ENCODE measurements at regions not wholly inside any gene's neighbourhood (a gene's known extent, or its start where the extent isn't known, plus 50 kb on each side); places are given as distances from the start of the nearest gene placed in this dataset.
"Not testable (repeated sequence)": the region's sequence is repeated elsewhere in the genome, so short reads cannot be mapped to it uniquely, and the experiment has no call there.

- H3K36me3 Mint-ChIP-seq (ENCODE audit: unreplicated experiment) = no peaks in the 10 kb centered on the region
- no peak for DNase-seq (ENCODE audit: extremely low spot score, unreplicated experiment)
- H3K4me3 Mint-ChIP-seq (ENCODE audit: unreplicated experiment) = no peak overlapping the region
- TF ChIP-seq, protein P1, sequence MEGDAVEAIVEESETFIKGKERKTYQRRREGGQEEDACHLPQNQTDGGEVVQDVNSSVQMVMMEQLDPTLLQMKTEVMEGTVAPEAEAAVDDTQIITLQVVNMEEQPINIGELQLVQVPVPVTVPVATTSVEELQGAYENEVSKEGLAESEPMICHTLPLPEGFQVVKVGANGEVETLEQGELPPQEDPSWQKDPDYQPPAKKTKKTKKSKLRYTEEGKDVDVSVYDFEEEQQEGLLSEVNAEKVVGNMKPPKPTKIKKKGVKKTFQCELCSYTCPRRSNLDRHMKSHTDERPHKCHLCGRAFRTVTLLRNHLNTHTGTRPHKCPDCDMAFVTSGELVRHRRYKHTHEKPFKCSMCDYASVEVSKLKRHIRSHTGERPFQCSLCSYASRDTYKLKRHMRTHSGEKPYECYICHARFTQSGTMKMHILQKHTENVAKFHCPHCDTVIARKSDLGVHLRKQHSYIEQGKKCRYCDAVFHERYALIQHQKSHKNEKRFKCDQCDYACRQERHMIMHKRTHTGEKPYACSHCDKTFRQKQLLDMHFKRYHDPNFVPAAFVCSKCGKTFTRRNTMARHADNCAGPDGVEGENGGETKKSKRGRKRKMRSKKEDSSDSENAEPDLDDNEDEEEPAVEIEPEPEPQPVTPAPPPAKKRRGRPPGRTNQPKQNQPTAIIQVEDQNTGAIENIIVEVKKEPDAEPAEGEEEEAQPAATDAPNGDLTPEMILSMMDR (IDR thresholded peaks at IDR 0.05) = no peak
- H3K27ac Mint-ChIP-seq (ENCODE audit: unreplicated experiment) = no peak overlapping the region
- H3K4me1 Mint-ChIP-seq (ENCODE audit: unreplicated experiment) = no peaks in the 10 kb centered on the region
- peaks cover 18% of the 10 kb centered on the region for H3K9me3 Mint-ChIP-seq (ENCODE audit: unreplicated experiment)
- H3K27me3 Mint-ChIP-seq (ENCODE audit: unreplicated experiment) = no peaks in the 10 kb centered on the region
These were observed 183.1 kb upstream of the CCL2 start for GRCh38 chr17:34071886-34072420.

- Mint-ChIP-seq H3K27ac (ENCODE audit: unreplicated experiment) (no peak overlapping the region), H3K9me3 (ENCODE audit: unreplicated experiment) (peaks cover 26% of the 10 kb centered on the region), H3K27me3 (ENCODE audit: unreplicated experiment) (no peaks in the 10 kb centered on the region), H3K4me3 (ENCODE audit: unreplicated experiment) (no peak overlapping the region), H3K36me3 (ENCODE audit: unreplicated experiment) (no peaks in the 10 kb centered on the region), H3K4me1 (ENCODE audit: unreplicated experiment) (no peaks in the 10 kb centered on the region)
- DNase-seq (ENCODE audit: extremely low spot score, unreplicated experiment) = no peak
- TF ChIP-seq, protein P1 (IDR thresholded peaks at IDR 0.05) = no peak
These were observed 180.0 kb upstream of the CCL2 start for GRCh38 chr17:34075076-34075475.

DNA sequence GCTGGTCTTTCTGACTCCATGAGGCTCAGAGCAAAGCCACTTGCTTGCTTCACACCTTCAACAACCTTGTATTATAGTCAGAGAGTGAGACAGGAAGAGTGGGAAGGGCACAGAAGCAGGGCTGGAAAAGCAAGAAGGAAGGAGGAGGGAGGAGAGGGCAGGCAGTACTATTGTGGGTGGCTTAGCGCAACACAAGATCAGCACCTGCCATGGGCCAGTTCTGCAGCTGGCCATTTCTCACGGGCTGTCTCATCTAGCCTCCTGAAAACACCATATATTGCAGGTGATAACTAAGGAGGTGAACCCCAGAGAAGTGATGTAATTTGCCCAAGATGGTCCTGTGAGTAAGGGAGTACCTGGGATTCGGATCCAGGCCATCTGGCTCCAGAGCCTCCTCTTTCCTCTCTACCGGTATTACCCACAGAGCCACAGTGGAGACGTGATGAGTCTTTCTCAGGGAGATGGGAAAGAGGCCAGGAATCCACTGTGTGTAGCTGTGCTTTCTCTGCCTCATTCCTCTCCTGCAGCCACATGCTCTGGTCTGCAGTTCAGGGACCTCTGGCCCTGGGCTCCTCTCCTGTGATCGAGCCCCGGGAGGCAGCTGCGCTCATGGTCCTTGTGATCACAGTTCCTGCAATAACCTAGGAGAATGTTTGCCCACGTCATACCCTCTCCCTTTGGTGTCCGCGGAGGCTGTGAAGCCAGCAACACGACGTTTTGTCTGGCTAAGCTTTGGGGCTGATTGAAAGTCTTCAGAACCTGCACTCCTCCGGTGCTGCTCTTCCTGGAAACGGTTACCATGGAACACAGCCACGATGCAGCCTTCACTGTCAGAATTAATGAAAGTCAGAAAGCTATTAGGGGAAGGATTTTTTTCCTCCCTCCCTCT, 178.1 kb upstream of the CCL2 start:
- Mint-ChIP-seq H3K4me3 (ENCODE audit: unreplicated experiment) (no peak overlapping the region), H3K27me3 (ENCODE audit: unreplicated experiment) (no peaks in the 10 kb centered on the region), H3K9me3 (ENCODE audit: unreplicated experiment) (peaks cover 21% of the 10 kb centered on the region), H3K4me1 (ENCODE audit: unreplicated experiment) (no peaks in the 10 kb centered on the region), H3K27ac (ENCODE audit: unreplicated experiment) (no peak overlapping the region), H3K36me3 (ENCODE audit: unreplicated experiment) (no peaks in the 10 kb centered on the region)
- TF ChIP-seq, protein P1 (IDR thresholded peaks at IDR 0.05) = no peak
- DNase-seq (ENCODE audit: extremely low spot score, unreplicated experiment) = no peak

GRCh38 chr17:34081269-34081668, 173.8 kb upstream of the CCL2 start:
- H3K9me3 Mint-ChIP-seq (ENCODE audit: unreplicated experiment) = peaks cover 15% of the 10 kb centered on the region
- H3K36me3 Mint-ChIP-seq (ENCODE audit: unreplicated experiment) = no peaks in the 10 kb centered on the region
- DNase-seq (ENCODE audit: extremely low spot score, unreplicated experiment) = no peak
- H3K4me1 Mint-ChIP-seq (ENCODE audit: unreplicated experiment) = no peaks in the 10 kb centered on the region
- H3K27me3 Mint-ChIP-seq (ENCODE audit: unreplicated experiment) = no peaks in the 10 kb centered on the region
- H3K4me3 Mint-ChIP-seq (ENCODE audit: unreplicated experiment) = no peak overlapping the region
- no peak overlapping the region for H3K27ac Mint-ChIP-seq (ENCODE audit: unreplicated experiment)
- TF ChIP-seq, protein P1 (IDR thresholded peaks at IDR 0.05) = no peak

GRCh38 chr17:34082404-34082803, 172.7 kb upstream of the CCL2 start:
- TF ChIP-seq, protein P1 (IDR thresholded peaks at IDR 0.05) = no peak
- no peaks in the 10 kb centered on the region for H3K27me3 Mint-ChIP-seq (ENCODE audit: unreplicated experiment)
- DNase-seq (ENCODE audit: extremely low spot score, unreplicated experiment) = no peak
- H3K4me1 Mint-ChIP-seq (ENCODE audit: unreplicated experiment) = no peaks in the 10 kb centered on the region
- no peak overlapping the region for H3K4me3 Mint-ChIP-seq (ENCODE audit: unreplicated experiment)
- peaks cover 15% of the 10 kb centered on the region for H3K9me3 Mint-ChIP-seq (ENCODE audit: unreplicated experiment)
- H3K36me3 Mint-ChIP-seq (ENCODE audit: unreplicated experiment) = no peaks in the 10 kb centered on the region
- no peak overlapping the region for H3K27ac Mint-ChIP-seq (ENCODE audit: unreplicated experiment)

- H3K36me3 Mint-ChIP-seq (ENCODE audit: unreplicated experiment); H3K4me3 Mint-ChIP-seq (ENCODE audit: unreplicated experiment); H3K27ac Mint-ChIP-seq (ENCODE audit: unreplicated experiment); H3K4me1 Mint-ChIP-seq (ENCODE audit: unreplicated experiment); DNase-seq (ENCODE audit: extremely low spot score, unreplicated experiment); H3K27me3 Mint-ChIP-seq (ENCODE audit: unreplicated experiment): not testable (repeated sequence)
- H3K9me3 Mint-ChIP-seq (ENCODE audit: unreplicated experiment) = peaks cover 27% of the 10 kb centered on the region
These were observed 166.0 kb upstream of the CCL2 start for GRCh38 chr17:34089042-34089441.

All from osteocyte (in vitro differentiated cells).